ENCODE measurements at regions not wholly inside any gene's neighbourhood (a gene's known extent, or its start where the extent isn't known, plus 50 kb on each side); places are given as distances from the start of the nearest gene placed in this dataset.

- no peak for DNase-seq
Measured at GRCh38 chr20:21653628-21654027, 51.8 kb upstream of the PAX1 start.

- no peak for DNase-seq
Measured at GRCh38 chr20:21643417-21643816, 62.0 kb upstream of the PAX1 start.

GRCh38 chr20:21640556-21640955 lies 64.9 kb upstream of the PAX1 start:
- no peak for DNase-seq

GRCh38 chr20:21633829-21634228 lies 71.6 kb upstream of the PAX1 start:
- DNase-seq: no peak

GRCh38 chr20:21632735-21633053 lies 72.8 kb upstream of the PAX1 start:
- no peak for DNase-seq

- no peak for DNase-seq
Measured at GRCh38 chr20:21632031-21632734, 73.3 kb upstream of the PAX1 start.

GRCh38 chr20:21628800-21629199 lies 76.7 kb upstream of the PAX1 start:
- DNase-seq: no peak

GRCh38 chr20:21623781-21624094 lies 81.7 kb upstream of the PAX1 start:
- DNase-seq: no peak

- no peak for DNase-seq
Measured at GRCh38 chr20:21623074-21623780, 82.2 kb upstream of the PAX1 start.

- DNase-seq: no peak
Measured at GRCh38 chr20:21622097-21622857, 83.2 kb upstream of the PAX1 start.

GRCh38 chr20:21618759-21619416 lies 86.6 kb upstream of the PAX1 start:
- no peak for DNase-seq

GRCh38 chr20:21615617-21616080 lies 89.8 kb upstream of the PAX1 start:
- DNase-seq: peak; percentile 38

- DNase-seq: no peak
Measured at GRCh38 chr20:21614980-21615379, 90.5 kb upstream of the PAX1 start.

GRCh38 chr20:21613512-21613911 lies 92.0 kb upstream of the PAX1 start:
- no peak for DNase-seq

GRCh38 chr20:21609981-21610380 lies 95.5 kb upstream of the PAX1 start:
- DNase-seq: no peak

GRCh38 chr20:21609221-21609620 lies 95.4 kb upstream of the NKX2-2 start:
- DNase-seq: no peak

- no peak for DNase-seq
Measured at GRCh38 chr20:21608777-21609176, 94.9 kb upstream of the NKX2-2 start.

GRCh38 chr20:21607971-21608725 lies 94.3 kb upstream of the NKX2-2 start:
- DNase-seq: no peak

GRCh38 chr20:21601799-21602198 lies 87.9 kb upstream of the NKX2-2 start:
- no peak for DNase-seq

- DNase-seq: no peak
Measured at GRCh38 chr20:21586682-21587081, 72.8 kb upstream of the NKX2-2 start.

GRCh38 chr20:21583486-21584168 lies 69.8 kb upstream of the NKX2-2 start:
- DNase-seq: no peak

- DNase-seq: no peak
Measured at GRCh38 chr20:21577551-21577950, 63.7 kb upstream of the NKX2-2 start.
